SU-DHL-6 (cell line): ENCODE measurements at regions not wholly inside any gene's neighbourhood (a gene's known extent, or its start where the extent isn't known, plus 50 kb on each side); places are given as distances from the start of the nearest gene placed in this dataset.
A peak's percentile ranks its signal among the peaks of the same experiment; 100 is the strongest.

Source experiments
- H2AFZ ChIP-seq: fragments of 200-600 bp; sonication (generic); 2 replicates; pipeline ENCODE4 v1.6.1; 2014; ENCODE audit warnings: low read depth, mild to moderate bottlenecking, moderate library complexity, mixed read lengths, antibody characterized with exemption, low read length; ENCODE audit not compliant: severe bottlenecking
- H3F3A ChIP-seq: fragments of 200-600 bp; shearing (Covaris generic); 2 replicates; pipeline ENCODE4 v1.6.0; 2016; ENCODE audit warnings: antibody characterized with exemption, mild to moderate bottlenecking; ENCODE audit not compliant: insufficient read depth
- H3K27ac ChIP-seq: fragments of 200-600 bp; sonication (generic); 2 replicates; pipeline ENCODE4 v1.5.1; 2016; ENCODE audit warnings: low read depth, mild to moderate bottlenecking, low read length, moderate library complexity, mixed read lengths
- H3K27me3 ChIP-seq: fragments of 200-600 bp; sonication (generic), shearing (Covaris generic); 2 replicates; pipeline ENCODE4 v1.6.0; 2014; ENCODE audit warnings: mild to moderate bottlenecking, low read length
- H3K36me3 ChIP-seq: fragments of 200-600 bp; sonication (generic); 2 replicates; pipeline ENCODE4 v1.6.1; 2014; ENCODE audit warnings: mild to moderate bottlenecking, low read length, mixed read lengths
- H3K4me2 ChIP-seq: fragments of 300-600, 200-600 bp; shearing (Covaris generic), sonication (generic); 2 replicates; pipeline ENCODE4 v1.6.0; 2014; ENCODE audit warnings: low read length, low read depth, mild to moderate bottlenecking; ENCODE audit not compliant: poor library complexity, severe bottlenecking
- H3K4me3 ChIP-seq: fragments of 200-600 bp; sonication (generic); 2 replicates; pipeline ENCODE4 v1.5.1; 2014; ENCODE audit warnings: antibody characterized with exemption, low read length, mild to moderate bottlenecking, mixed read lengths; ENCODE audit not compliant: insufficient read depth, poor library complexity, severe bottlenecking
- H3K79me2 ChIP-seq: fragments of 200-600 bp; sonication (generic); 2 replicates; pipeline ENCODE4 v1.6.1; 2014; ENCODE audit warnings: mild to moderate bottlenecking, low read length, moderate library complexity; ENCODE audit not compliant: insufficient read depth
- H3K9ac ChIP-seq: fragments of 200-600 bp; sonication (generic); 2 replicates; pipeline ENCODE4 v1.7.0; 2014; ENCODE audit warnings: mild to moderate bottlenecking, low read length
- H3K9me2 ChIP-seq: fragments of 200-600 bp; sonication (generic); replicated peaks from 2 replicates; pipeline ENCODE4 v1.6.1; 2014; ENCODE audit warnings: low read length; ENCODE audit not compliant: insufficient read depth
- H3K9me3 ChIP-seq: fragments of 200-600 bp; sonication (generic); 2 replicates; pipeline ENCODE4 v1.6.1; 2014; ENCODE audit warnings: low read length, mixed read lengths; ENCODE audit not compliant: insufficient read depth
- H4K20me1 ChIP-seq: fragments of 200-600 bp; sonication (generic); 2 replicates; pipeline ENCODE4 v1.6.1; 2014; ENCODE audit warnings: low read depth, mild to moderate bottlenecking, antibody characterized with exemption, low read length, moderate library complexity, mixed read lengths
- CTCF ChIP-seq: fragments of 200-600 bp; sonication (generic); IDR thresholded peaks from one replicate; pipeline ENCODE4 v1.5.1; 2017; ENCODE audit warnings: antibody characterized with exemption, mild to moderate bottlenecking, low read length, moderate library complexity; ENCODE audit not compliant: insufficient read depth, poor library complexity, severe bottlenecking
- EZH2phosphoT487 ChIP-seq: fragments of 200-600 bp; sonication (generic), shearing (Covaris generic); conservative IDR thresholded peaks from 2 replicates; pipeline ENCODE4 v1.6.1; 2018; ENCODE audit warnings: mild to moderate bottlenecking, antibody characterized with exemption, low read length, moderate library complexity, mixed read lengths

- Histone ChIP-seq H3F3A (no peaks in the 10 kb centered on the region), H3K27ac (no peak overlapping the region), H2AFZ (peak overlapping the region; percentile 71), H3K36me3 (no peaks in the 10 kb centered on the region), H3K4me2 (no peak overlapping the region), H3K9me3 (no peaks in the 10 kb centered on the region), H3K79me2 (no peaks in the 10 kb centered on the region), H3K4me3 (no peak overlapping the region), H3K27me3 (no peaks in the 10 kb centered on the region), H3K9ac (no peak overlapping the region), H4K20me1 (no peaks in the 10 kb centered on the region), H3K9me2 (no peaks in the 10 kb centered on the region)
- TF ChIP-seq CTCF (no peak), EZH2phosphoT487 (no peak)
These were observed 352.9 kb downstream of the CDH10 start for GRCh38 chr5:24291916-24292315.

- H3F3A ChIP-seq: no peaks in the 10 kb centered on the region
- H4K20me1 ChIP-seq: no peaks in the 10 kb centered on the region
- H3K9me3 ChIP-seq: no peaks in the 10 kb centered on the region
- H3K79me2 ChIP-seq: no peaks in the 10 kb centered on the region
- no peak for TF ChIP-seq CTCF
- no peak overlapping the region for H3K27ac ChIP-seq
- no peak overlapping the region for H3K4me2 ChIP-seq
- no peaks in the 10 kb centered on the region for H3K9me2 ChIP-seq
- no peak overlapping the region for H3K4me3 ChIP-seq
- no peak overlapping the region for H3K9ac ChIP-seq
- peak overlapping the region; percentile 42 for H2AFZ ChIP-seq
- H3K36me3 ChIP-seq: no peaks in the 10 kb centered on the region
- no peaks in the 10 kb centered on the region for H3K27me3 ChIP-seq
These were observed 350.4 kb downstream of the CDH10 start for GRCh38 chr5:24294333-24294732.

- Histone ChIP-seq H3K4me2 (no peak overlapping the region), H3F3A (no peaks in the 10 kb centered on the region), H3K9me3 (no peaks in the 10 kb centered on the region; the same call in 1 of the 2 replicates), H3K36me3 (no peaks in the 10 kb centered on the region), H3K27me3 (no peaks in the 10 kb centered on the region), H3K79me2 (no peaks in the 10 kb centered on the region), H4K20me1 (no peaks in the 10 kb centered on the region), H3K27ac (no peak overlapping the region), H3K4me3 (no peak overlapping the region), H3K9ac (no peak overlapping the region), H3K9me2 (no peaks in the 10 kb centered on the region), H2AFZ (no peak overlapping the region)
- TF ChIP-seq CTCF (no peak), EZH2phosphoT487 (no peak)
These were observed 330.7 kb downstream of the CDH10 start for GRCh38 chr5:24314106-24314505.

GRCh38 chr5:24320643-24321042, 324.1 kb downstream of the CDH10 start:
- Histone ChIP-seq H3K4me2 (no peak overlapping the region), H3K27me3 (no peaks in the 10 kb centered on the region), H3K9me2 (no peaks in the 10 kb centered on the region), H3K9me3 (no peaks in the 10 kb centered on the region), H4K20me1 (no peaks in the 10 kb centered on the region), H3K36me3 (no peaks in the 10 kb centered on the region), H2AFZ (peak overlapping the region; percentile 37), H3F3A (no peaks in the 10 kb centered on the region), H3K79me2 (no peaks in the 10 kb centered on the region), H3K27ac (no peak overlapping the region), H3K9ac (no peak overlapping the region), H3K4me3 (no peak overlapping the region)
- no peak for TF ChIP-seq CTCF
- TF ChIP-seq EZH2phosphoT487: no peak
